ENCODE measurements at regions not wholly inside any gene's neighbourhood (a gene's known extent, or its start where the extent isn't known, plus 50 kb on each side); places are given as distances from the start of the nearest gene placed in this dataset.

DNA sequence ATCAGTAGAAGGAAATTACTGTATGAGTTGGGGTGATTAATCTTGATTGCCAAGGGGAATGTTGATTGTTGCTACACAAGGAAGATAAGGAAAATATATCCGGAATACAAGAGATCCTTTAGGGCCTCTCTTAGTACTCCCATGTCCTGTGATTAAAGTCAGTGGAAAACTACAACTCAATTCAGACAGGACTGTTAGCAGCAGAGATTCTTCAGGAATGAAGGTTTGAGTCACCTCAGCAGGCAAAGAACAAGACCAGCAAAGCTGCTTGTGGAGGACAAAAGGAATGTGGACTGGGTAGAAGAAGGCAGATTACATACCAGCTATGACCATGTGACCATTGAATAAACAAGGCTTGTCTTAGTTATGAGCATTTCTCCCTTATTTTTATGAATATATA, 478.2 kb downstream of the BUD13 start:
- TF ChIP-seq, protein P1, sequence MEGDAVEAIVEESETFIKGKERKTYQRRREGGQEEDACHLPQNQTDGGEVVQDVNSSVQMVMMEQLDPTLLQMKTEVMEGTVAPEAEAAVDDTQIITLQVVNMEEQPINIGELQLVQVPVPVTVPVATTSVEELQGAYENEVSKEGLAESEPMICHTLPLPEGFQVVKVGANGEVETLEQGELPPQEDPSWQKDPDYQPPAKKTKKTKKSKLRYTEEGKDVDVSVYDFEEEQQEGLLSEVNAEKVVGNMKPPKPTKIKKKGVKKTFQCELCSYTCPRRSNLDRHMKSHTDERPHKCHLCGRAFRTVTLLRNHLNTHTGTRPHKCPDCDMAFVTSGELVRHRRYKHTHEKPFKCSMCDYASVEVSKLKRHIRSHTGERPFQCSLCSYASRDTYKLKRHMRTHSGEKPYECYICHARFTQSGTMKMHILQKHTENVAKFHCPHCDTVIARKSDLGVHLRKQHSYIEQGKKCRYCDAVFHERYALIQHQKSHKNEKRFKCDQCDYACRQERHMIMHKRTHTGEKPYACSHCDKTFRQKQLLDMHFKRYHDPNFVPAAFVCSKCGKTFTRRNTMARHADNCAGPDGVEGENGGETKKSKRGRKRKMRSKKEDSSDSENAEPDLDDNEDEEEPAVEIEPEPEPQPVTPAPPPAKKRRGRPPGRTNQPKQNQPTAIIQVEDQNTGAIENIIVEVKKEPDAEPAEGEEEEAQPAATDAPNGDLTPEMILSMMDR (IDR thresholded peaks at IDR 0.05 in 4 of 5, conservative IDR thresholded peaks at IDR 0.05 in 1 of 5) = no peak
- TF ChIP-seq POLR2A (IDR thresholded peaks at IDR 0.05) = no peak

Data from gastrocnemius medialis (tissue), 4 donors.